ENCODE measurements at regions not wholly inside any gene's neighbourhood (a gene's known extent, or its start where the extent isn't known, plus 50 kb on each side); places are given as distances from the start of the nearest gene placed in this dataset.

DNA sequence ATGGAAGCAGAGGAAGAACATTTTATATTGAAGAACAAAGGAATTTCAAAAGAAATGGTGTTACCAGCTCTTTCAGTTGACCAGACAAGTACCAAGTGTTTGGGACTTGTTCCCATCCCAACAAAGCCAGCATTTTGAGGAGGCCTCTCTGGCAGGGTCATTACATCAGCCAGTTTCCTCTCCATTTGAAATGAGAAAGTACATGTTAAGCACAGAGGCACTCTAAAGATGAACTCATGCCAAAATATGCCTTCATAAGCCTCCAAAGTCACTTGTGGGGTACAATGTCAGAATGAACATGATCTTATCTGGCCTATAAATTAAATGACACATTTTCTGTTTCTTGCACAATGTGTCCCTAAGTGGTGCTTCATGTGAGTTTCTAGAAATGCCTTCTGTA lies 223.9 kb downstream of the PRL start:
- Histone ChIP-seq H3K4me1 (peaks cover 0 to 20% (median 9%) of the 10 kb centered on the region in 4 donors), H3K9me3 (no peaks in the 10 kb centered on the region), H3K36me3 (no peaks in the 10 kb centered on the region), H3K27me3 (no peaks in the 10 kb centered on the region), H3K4me3 (no peak overlapping the region), H3K27ac (no peak overlapping the region)
- TF ChIP-seq, protein P1, sequence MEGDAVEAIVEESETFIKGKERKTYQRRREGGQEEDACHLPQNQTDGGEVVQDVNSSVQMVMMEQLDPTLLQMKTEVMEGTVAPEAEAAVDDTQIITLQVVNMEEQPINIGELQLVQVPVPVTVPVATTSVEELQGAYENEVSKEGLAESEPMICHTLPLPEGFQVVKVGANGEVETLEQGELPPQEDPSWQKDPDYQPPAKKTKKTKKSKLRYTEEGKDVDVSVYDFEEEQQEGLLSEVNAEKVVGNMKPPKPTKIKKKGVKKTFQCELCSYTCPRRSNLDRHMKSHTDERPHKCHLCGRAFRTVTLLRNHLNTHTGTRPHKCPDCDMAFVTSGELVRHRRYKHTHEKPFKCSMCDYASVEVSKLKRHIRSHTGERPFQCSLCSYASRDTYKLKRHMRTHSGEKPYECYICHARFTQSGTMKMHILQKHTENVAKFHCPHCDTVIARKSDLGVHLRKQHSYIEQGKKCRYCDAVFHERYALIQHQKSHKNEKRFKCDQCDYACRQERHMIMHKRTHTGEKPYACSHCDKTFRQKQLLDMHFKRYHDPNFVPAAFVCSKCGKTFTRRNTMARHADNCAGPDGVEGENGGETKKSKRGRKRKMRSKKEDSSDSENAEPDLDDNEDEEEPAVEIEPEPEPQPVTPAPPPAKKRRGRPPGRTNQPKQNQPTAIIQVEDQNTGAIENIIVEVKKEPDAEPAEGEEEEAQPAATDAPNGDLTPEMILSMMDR (IDR thresholded peaks at IDR 0.05), result no peak
- DNase-seq, result no peak
- intact Hi-C loops (cut with DNase I; ENCODE audit: low total_unique reads), result no loop called here

DNA sequence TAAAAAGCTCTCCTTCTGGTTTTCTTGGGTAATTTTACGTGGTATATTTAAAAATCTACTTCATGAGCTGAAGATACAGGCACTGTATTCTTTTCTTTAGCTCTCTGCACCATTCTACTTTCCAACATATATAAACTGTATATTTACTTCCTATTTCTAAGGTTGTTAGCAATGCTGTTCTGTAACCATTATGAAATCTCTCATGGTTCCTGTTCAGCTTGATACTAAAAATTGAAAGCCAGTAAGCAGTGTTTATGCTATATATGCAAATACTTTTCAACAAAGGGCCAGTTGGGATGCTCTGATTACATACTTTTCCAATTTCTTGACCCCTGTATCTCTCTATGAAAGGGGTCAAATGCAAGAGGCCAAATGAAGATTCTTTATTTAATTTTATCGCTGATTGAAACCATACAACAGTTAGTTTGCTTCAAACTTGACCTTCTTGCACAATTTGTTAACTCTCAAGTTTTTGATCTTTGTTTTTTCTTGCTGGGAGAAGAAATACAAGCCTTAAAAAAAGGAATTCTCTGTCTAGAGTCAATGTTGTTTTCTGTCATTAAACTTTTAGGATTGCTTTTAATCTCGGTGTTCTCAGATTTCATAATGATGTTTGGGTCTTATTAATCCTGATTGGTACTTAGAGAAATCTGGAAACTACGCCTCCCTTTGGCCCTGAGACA lies 223.2 kb downstream of the PRL start:
- TF ChIP-seq, protein P1 (IDR thresholded peaks at IDR 0.05), result no peak
- Histone ChIP-seq H3K27me3 (no peaks in the 10 kb centered on the region), H3K36me3 (no peaks in the 10 kb centered on the region), H3K27ac (no peak overlapping the region), H3K4me3 (no peak overlapping the region), H3K4me1 (peaks cover 0 to 20% (median 9%) of the 10 kb centered on the region in 4 donors), H3K9me3 (no peaks in the 10 kb centered on the region)
- intact Hi-C loops (cut with DNase I; ENCODE audit: low total_unique reads), result no loop called here
- no peak for DNase-seq

DNA sequence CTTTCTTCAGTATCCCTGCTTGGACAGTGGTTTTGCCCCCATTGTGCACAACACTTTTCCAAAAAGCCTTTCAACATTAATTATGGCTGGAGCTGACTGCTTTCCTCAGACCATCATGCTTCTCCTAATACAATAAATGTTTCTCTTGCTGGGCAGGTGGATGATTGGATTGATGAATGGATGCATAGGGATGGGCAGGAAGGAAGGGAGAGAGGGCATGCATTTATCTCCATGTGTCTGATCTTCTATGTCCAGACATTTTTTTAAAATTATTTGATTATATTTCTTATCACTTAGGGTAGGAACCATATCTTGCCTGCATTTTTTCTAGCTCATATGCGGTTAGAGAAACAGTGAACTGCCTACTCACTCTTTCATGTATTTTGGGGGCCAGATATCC lies 218.5 kb downstream of the PRL start:
- TF ChIP-seq, protein P1 (IDR thresholded peaks at IDR 0.05), result no peak
- no peak for DNase-seq
- no peak overlapping the region for H3K27ac ChIP-seq
- H3K4me1 ChIP-seq, result peaks cover 0 to 18% (median 9%) of the 10 kb centered on the region in 4 donors
- no peaks in the 10 kb centered on the region for H3K36me3 ChIP-seq
- intact Hi-C loops (cut with DNase I; ENCODE audit: low total_unique reads), result no loop called here
- H3K9me3 ChIP-seq, result no peaks in the 10 kb centered on the region
- H3K4me3 ChIP-seq, result no peak overlapping the region
- H3K27me3 ChIP-seq, result no peaks in the 10 kb centered on the region

DNA sequence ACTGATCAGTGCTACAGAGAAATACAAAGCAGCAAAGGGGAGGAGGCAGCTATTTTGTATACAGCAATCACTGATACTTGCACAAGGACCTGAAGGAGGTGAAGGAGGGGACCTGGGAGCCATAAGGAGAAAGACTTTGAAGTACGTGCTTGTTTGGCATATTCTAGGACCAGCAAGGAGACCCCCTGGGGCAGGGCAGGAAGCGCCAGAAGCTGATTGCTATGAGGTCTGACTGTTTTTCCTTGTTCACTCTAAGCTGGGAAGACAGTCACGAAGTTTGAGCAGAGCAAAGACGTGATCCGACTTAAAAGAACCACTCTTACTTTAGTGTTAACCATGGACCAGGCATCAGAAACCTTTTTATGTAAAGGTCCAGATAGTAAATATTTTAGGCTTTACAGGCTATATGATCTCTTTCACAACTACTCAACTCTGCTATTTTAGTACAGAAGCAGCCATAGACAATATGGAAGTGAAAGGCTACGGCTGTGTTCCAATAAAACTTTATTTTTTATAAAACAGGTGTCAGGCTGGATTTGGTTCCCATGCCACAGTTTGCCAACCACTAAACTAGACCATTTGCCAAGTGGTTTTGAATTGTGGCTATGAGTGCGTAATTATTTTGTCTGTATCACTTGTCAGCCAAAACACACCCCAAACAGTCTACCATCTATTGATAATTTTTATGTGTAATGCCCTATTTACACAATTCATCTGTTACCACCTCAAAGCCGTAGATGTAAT lies 217.9 kb downstream of the PRL start:
- peaks cover 0 to 18% (median 9%) of the 10 kb centered on the region in 4 donors for H3K4me1 ChIP-seq
- H3K9me3 ChIP-seq, result no peaks in the 10 kb centered on the region
- no peaks in the 10 kb centered on the region for H3K36me3 ChIP-seq
- TF ChIP-seq, protein P1 (IDR thresholded peaks at IDR 0.05), result no peak
- intact Hi-C loops (cut with DNase I; ENCODE audit: low total_unique reads), result no loop called here
- H3K4me3 ChIP-seq, result no peak overlapping the region
- no peaks in the 10 kb centered on the region for H3K27me3 ChIP-seq
- no peak for DNase-seq
- no peak overlapping the region for H3K27ac ChIP-seq

DNA sequence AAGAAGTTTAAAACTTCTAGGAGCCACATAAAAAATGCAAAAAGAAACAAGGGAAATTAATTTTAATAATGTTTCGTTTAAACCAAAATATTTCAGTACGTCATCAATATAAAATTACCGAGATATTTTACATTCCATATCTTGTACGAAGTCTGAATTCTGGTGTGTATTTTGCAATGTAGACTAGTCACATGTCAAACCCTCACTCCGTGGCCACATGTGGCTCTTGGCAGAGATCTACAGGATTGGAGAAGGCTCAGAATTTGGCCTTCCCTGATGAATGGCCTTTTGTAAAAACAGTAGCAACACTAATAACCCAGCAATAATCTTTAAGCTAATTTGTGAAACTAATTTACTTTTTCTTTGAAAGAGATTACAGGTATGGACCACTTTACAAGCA lies 217.1 kb downstream of the PRL start:
- no peak for DNase-seq
- Histone ChIP-seq H3K27ac (peak overlapping the region in 1 of 2 donors; percentile 28), H3K4me3 (no peak overlapping the region), H3K9me3 (no peaks in the 10 kb centered on the region), H3K27me3 (no peaks in the 10 kb centered on the region), H3K4me1 (peaks cover 0 to 18% (median 9%) of the 10 kb centered on the region in 4 donors), H3K36me3 (no peaks in the 10 kb centered on the region)
- intact Hi-C loops (cut with DNase I; ENCODE audit: low total_unique reads), result no loop called here
- TF ChIP-seq, protein P1 (IDR thresholded peaks at IDR 0.05), result no peak
